C1 segment of cervical spinal cord (tissue), 14 donors: ENCODE measurements at regions not wholly inside any gene's neighbourhood (a gene's known extent, or its start where the extent isn't known, plus 50 kb on each side); places are given as distances from the start of the nearest gene placed in this dataset.
"Not testable (repeated sequence)": the region's sequence is repeated elsewhere in the genome, so short reads cannot be mapped to it uniquely, and the experiment has no call there.

Experiments used
- DNase-seq, 14 donors: peaks; one replicate each; lab custom pipeline; 2025; lab: John Stamatoyannopoulos, UW

- DNase-seq: no peak
These were observed 467.6 kb upstream of the HS3ST5 start for GRCh38 chr6:114810468-114810867.

- not testable (repeated sequence) for DNase-seq
These were observed 462.6 kb upstream of the HS3ST5 start for GRCh38 chr6:114805426-114805825.

- no peak for DNase-seq
These were observed 453.8 kb upstream of the HS3ST5 start for GRCh38 chr6:114796576-114796975.

- no peak for DNase-seq
These were observed 450.6 kb upstream of the HS3ST5 start for GRCh38 chr6:114793428-114793827.

GRCh38 chr6:114785235-114786127 is 442.7 kb upstream of the HS3ST5 start:
- DNase-seq: no peak

- DNase-seq: no peak
These were observed 441.0 kb upstream of the HS3ST5 start for GRCh38 chr6:114783783-114784182.

- DNase-seq: no peak
These were observed 440.3 kb upstream of the HS3ST5 start for GRCh38 chr6:114783083-114783482.

- no peak for DNase-seq
These were observed 422.0 kb upstream of the HS3ST5 start for GRCh38 chr6:114764866-114765265.

- DNase-seq: peak in 2 of 14 donors; percentile 5 to 14
These were observed 419.3 kb upstream of the HS3ST5 start for GRCh38 chr6:114762145-114762544.

GRCh38 chr6:114747995-114748625 is 405.3 kb upstream of the HS3ST5 start:
- peak in 3 of 14 donors; percentile 3 to 39 (median 28) for DNase-seq

- no peak for DNase-seq
These were observed 397.7 kb upstream of the HS3ST5 start for GRCh38 chr6:114740547-114740946.

GRCh38 chr6:114739656-114740055 is 396.8 kb upstream of the HS3ST5 start:
- DNase-seq: no peak

GRCh38 chr6:114735025-114735735 is 392.4 kb upstream of the HS3ST5 start:
- DNase-seq: no peak

- no peak for DNase-seq
These were observed 390.8 kb upstream of the HS3ST5 start for GRCh38 chr6:114733596-114733995.

GRCh38 chr6:114718716-114719270 is 376.0 kb upstream of the HS3ST5 start:
- no peak for DNase-seq

- DNase-seq: no peak
These were observed 375.4 kb upstream of the HS3ST5 start for GRCh38 chr6:114718186-114718585.

GRCh38 chr6:114714836-114715507 is 372.1 kb upstream of the HS3ST5 start:
- no peak for DNase-seq

- no peak for DNase-seq
These were observed 370.9 kb upstream of the HS3ST5 start for GRCh38 chr6:114713690-114714089.

GRCh38 chr6:114712129-114712662 is 369.4 kb upstream of the HS3ST5 start:
- DNase-seq: no peak

- no peak for DNase-seq
These were observed 364.3 kb upstream of the HS3ST5 start for GRCh38 chr6:114707081-114707620.

- no peak for DNase-seq
These were observed 347.8 kb upstream of the HS3ST5 start for GRCh38 chr6:114690625-114691024.
